Ishikawa (cell line): ENCODE measurements at regions not wholly inside any gene's neighbourhood (a gene's known extent, or its start where the extent isn't known, plus 50 kb on each side); places are given as distances from the start of the nearest gene placed in this dataset.

Experiments
- CEBPB ChIP-seq: IDR thresholded peaks from 2 replicates; pipeline ENCODE4 v1.6.1; 2012
- CREB1 ChIP-seq: IDR thresholded peaks from 2 replicates; pipeline ENCODE4 v1.6.1; 2012; ENCODE audit warnings: low read depth
- EGR1 ChIP-seq: IDR thresholded peaks from 2 replicates; pipeline ENCODE4 v1.6.1; 2012
- EP300 ChIP-seq: IDR thresholded peaks from 2 replicates; pipeline ENCODE4 v1.6.1; 2012; ENCODE audit warnings: borderline replicate concordance
- FOXM1 ChIP-seq: IDR thresholded peaks from 2 replicates; pipeline ENCODE4 v1.6.1; 2012; ENCODE audit warnings: low read depth, borderline replicate concordance
- NFIC ChIP-seq: IDR thresholded peaks from 2 replicates; pipeline ENCODE4 v1.6.1; 2012
- RAD21 ChIP-seq: IDR thresholded peaks from 2 replicates; pipeline ENCODE4 v1.6.1; 2012; ENCODE audit warnings: low read depth
- TAF1 ChIP-seq: IDR thresholded peaks from 2 replicates; pipeline ENCODE4 v1.6.1; 2012; ENCODE audit warnings: low read depth, mild to moderate bottlenecking
- TCF12 ChIP-seq: IDR thresholded peaks from 2 replicates; pipeline ENCODE4 v1.6.1; 2012; ENCODE audit warnings: low read depth
- TEAD4 ChIP-seq: IDR thresholded peaks from 2 replicates; pipeline ENCODE4 v1.6.1; 2012
- YY1 ChIP-seq: IDR thresholded peaks from 2 replicates; pipeline ENCODE4 v1.6.1; 2012; ENCODE audit warnings: low read depth
- ZBTB7A ChIP-seq: IDR thresholded peaks from 2 replicates; pipeline ENCODE4 v1.6.1; 2012; ENCODE audit warnings: low read depth
- TF ChIP-seq, protein P1 (sequence below): IDR thresholded peaks from 2 replicates; pipeline ENCODE4 v1.6.1; 2012; ENCODE audit warnings: low read depth, mild to moderate bottlenecking
- TF ChIP-seq, protein P2 (sequence below): IDR thresholded peaks from 2 replicates; pipeline ENCODE4 v1.6.1; 2012
- TF ChIP-seq, protein P3 (sequence below): IDR thresholded peaks from 2 replicates; pipeline ENCODE4 v1.6.1; 2012

DNA sequence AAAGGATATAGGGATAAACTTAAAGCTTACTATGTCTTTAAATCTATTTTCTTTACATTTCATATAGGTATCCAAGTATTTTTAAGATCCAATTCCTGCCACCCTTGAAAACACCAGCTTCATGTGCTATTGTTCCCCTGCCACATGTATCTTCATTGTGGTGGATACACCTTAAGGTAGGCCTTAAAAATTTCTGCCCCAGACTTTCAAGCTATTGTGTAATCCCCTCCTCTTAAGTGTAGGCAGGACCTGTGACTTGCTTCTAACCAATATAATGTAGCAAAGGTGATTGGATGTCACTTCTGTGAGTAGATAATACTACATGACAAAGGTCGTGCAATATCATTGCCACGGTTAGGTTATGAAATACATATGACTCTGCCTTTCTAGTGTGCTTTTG lies 119.5 kb downstream of the RAD51AP2 start:
- TF ChIP-seq CREB1 = no peak
- TF ChIP-seq, protein P1, sequence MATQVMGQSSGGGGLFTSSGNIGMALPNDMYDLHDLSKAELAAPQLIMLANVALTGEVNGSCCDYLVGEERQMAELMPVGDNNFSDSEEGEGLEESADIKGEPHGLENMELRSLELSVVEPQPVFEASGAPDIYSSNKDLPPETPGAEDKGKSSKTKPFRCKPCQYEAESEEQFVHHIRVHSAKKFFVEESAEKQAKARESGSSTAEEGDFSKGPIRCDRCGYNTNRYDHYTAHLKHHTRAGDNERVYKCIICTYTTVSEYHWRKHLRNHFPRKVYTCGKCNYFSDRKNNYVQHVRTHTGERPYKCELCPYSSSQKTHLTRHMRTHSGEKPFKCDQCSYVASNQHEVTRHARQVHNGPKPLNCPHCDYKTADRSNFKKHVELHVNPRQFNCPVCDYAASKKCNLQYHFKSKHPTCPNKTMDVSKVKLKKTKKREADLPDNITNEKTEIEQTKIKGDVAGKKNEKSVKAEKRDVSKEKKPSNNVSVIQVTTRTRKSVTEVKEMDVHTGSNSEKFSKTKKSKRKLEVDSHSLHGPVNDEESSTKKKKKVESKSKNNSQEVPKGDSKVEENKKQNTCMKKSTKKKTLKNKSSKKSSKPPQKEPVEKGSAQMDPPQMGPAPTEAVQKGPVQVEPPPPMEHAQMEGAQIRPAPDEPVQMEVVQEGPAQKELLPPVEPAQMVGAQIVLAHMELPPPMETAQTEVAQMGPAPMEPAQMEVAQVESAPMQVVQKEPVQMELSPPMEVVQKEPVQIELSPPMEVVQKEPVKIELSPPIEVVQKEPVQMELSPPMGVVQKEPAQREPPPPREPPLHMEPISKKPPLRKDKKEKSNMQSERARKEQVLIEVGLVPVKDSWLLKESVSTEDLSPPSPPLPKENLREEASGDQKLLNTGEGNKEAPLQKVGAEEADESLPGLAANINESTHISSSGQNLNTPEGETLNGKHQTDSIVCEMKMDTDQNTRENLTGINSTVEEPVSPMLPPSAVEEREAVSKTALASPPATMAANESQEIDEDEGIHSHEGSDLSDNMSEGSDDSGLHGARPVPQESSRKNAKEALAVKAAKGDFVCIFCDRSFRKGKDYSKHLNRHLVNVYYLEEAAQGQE = no peak
- TF ChIP-seq, protein P2, sequence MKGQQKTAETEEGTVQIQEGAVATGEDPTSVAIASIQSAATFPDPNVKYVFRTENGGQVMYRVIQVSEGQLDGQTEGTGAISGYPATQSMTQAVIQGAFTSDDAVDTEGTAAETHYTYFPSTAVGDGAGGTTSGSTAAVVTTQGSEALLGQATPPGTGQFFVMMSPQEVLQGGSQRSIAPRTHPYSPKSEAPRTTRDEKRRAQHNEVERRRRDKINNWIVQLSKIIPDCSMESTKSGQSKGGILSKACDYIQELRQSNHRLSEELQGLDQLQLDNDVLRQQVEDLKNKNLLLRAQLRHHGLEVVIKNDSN = no peak

DNA sequence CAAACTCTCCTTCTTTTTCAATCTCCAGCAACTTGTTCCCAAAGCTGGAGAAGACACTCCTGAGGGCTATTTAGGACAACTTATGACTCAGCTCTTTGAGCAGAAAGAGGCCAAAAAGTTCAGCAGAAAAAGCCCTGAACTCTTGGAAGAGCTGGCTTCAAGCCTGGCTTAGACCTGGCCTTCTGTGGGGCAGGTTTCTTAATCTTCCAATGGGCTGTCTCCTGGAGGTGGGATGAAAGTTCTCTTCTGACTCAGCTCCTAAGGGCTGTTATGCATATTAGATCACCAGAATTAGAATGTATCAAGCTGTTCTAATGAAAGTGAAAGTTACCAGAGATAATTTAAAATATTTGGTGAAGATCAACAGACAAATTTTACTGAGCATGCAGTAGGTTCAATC lies 129.4 kb downstream of the RAD51AP2 start:
- no peak for TF ChIP-seq YY1
- TF ChIP-seq NFIC = no peak
- TF ChIP-seq, protein P2 = no peak
- no peak for TF ChIP-seq TEAD4
- no peak for TF ChIP-seq CEBPB
- no peak for TF ChIP-seq CREB1
- no peak for TF ChIP-seq ZBTB7A
- TF ChIP-seq EGR1 = no peak
- TF ChIP-seq TAF1 = no peak
- TF ChIP-seq, protein P1 = no peak
- TF ChIP-seq, protein P3, sequence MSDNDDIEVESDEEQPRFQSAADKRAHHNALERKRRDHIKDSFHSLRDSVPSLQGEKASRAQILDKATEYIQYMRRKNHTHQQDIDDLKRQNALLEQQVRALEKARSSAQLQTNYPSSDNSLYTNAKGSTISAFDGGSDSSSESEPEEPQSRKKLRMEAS = no peak
- TF ChIP-seq FOXM1 = no peak
- no peak for TF ChIP-seq EP300
- TF ChIP-seq RAD21 = no peak
- no peak for TF ChIP-seq TCF12

DNA sequence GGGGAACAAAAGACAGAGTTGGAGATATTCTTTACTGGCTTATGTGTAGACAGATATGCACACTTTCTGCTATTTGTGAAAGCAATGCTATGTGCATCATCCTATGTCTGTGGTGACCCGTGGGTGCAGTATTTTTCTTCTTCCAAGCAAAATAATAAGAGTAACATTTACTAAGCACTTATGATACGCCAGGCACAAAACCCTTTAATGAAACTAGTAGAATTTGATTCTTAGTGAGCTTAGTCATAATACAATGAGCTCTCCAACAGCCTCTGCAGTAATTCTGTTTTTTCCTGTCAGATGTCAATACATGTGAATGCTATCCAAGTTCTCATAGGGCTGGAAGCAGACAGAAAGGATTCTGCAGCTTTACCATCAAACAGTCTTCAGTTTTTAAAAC lies 130.6 kb downstream of the RAD51AP2 start:
- TF ChIP-seq EGR1 (no peak), TAF1 (no peak), ZBTB7A (no peak), FOXM1 (no peak), CEBPB (no peak), CREB1 (no peak), NFIC (no peak)
- TF ChIP-seq, protein P3 = no peak
- TF ChIP-seq, protein P1 = no peak

DNA sequence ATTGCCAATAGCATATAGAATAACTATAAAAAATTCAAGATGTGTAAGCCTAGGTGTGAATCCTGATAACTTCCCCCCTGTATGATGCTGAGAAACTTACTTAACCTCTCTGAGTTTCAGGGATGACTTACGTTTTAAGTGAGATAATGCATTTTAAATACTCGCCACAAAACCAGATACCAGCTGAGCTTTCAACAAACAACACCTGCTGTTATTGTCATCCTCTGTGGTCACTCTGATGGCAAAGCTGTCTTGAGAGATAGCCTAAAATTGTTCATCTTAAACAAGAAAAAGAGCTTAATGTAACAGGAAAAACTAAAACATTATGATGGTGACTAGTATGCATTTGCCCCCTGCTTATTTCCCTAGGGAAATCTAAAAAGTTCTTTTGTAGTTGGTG lies 131.5 kb downstream of the RAD51AP2 start:
- TF ChIP-seq NFIC = no peak
- TF ChIP-seq FOXM1 = no peak
- TF ChIP-seq, protein P2 = no peak
- no peak for TF ChIP-seq TEAD4
- no peak for TF ChIP-seq EP300
- no peak for TF ChIP-seq CEBPB
- no peak for TF ChIP-seq RAD21
- no peak for TF ChIP-seq YY1
- TF ChIP-seq TAF1 = no peak
- no peak for TF ChIP-seq TCF12
- TF ChIP-seq, protein P3 = no peak
- TF ChIP-seq EGR1 = no peak
- no peak for TF ChIP-seq CREB1
- TF ChIP-seq ZBTB7A = no peak
- TF ChIP-seq, protein P1 = no peak
